IMR-90 (cell line): ENCODE measurements at regions not wholly inside any gene's neighbourhood (a gene's known extent, or its start where the extent isn't known, plus 50 kb on each side); places are given as distances from the start of the nearest gene placed in this dataset.
A peak's percentile ranks its signal among the peaks of the same experiment; 100 is the strongest.

Experiments
- ATAC-seq: fragments of 200-7000 bp; cut with Tn5 transposase; 2 replicates; pipeline ENCODE4 v1.9.1; 2020; ENCODE audit warnings: low read depth, mild to moderate bottlenecking, moderate library complexity
- BruUV-seq: library from RNA; stranded (reverse); fragments of 400-500 nt; replicated peaks from 2 replicates; lab custom pipeline; 2021; lab: Mats Ljungman, UMichigan
- CTCF ChIA-PET: fragments of 300-600 bp; formaldehyde crosslinking; extraction: SDS; loops from one replicate; lab custom pipeline; 2021; ENCODE audit warnings: antibody characterized with exemption; lab: Yijun Ruan, JAX
- POLR2A ChIA-PET: fragments of 300-600 bp; sonication (Branson Sonifier 250); formaldehyde crosslinking; loops from one replicate; lab custom pipeline; 2022; ENCODE audit warnings: antibody characterized with exemption; ENCODE audit not compliant: unreplicated experiment; lab: Charles Lee
- DNase-seq: peaks from one replicate; pipeline ENCODE4 v3.0.0; 2013
- H2AFZ ChIP-seq: replicated peaks from 2 replicates; pipeline ENCODE3; 2013; ENCODE audit warnings: low read length, mild to moderate bottlenecking; ENCODE audit not compliant: poor library complexity
- H2AK5ac ChIP-seq: 2 replicates; pipeline ENCODE4 v1.6.1; 2013; ENCODE audit warnings: low read depth, low read length, inconsistent platforms
- H2AK9ac ChIP-seq: replicated peaks from 2 replicates; pipeline ENCODE3; 2013; ENCODE audit warnings: mild to moderate bottlenecking, low read depth, low read length, moderate library complexity; ENCODE audit not compliant: poor library complexity
- H2BK120ac ChIP-seq: 2 replicates; pipeline ENCODE4 v1.6.1; 2013; ENCODE audit warnings: low read depth, low read length, inconsistent platforms
- H2BK15ac ChIP-seq: 3 replicates; pipeline ENCODE4 v1.6.1; 2013; ENCODE audit warnings: low read depth, low read length, inconsistent platforms
- H2BK20ac ChIP-seq: 2 replicates; pipeline ENCODE4 v1.6.1; 2013; ENCODE audit warnings: low read depth, mild to moderate bottlenecking, inconsistent platforms, low read length, moderate library complexity
- H2BK5ac ChIP-seq: 2 replicates; pipeline ENCODE4 v1.6.1; 2013; ENCODE audit warnings: mild to moderate bottlenecking, low read depth, low read length, inconsistent platforms; ENCODE audit not compliant: poor library complexity, severe bottlenecking
- H3K14ac ChIP-seq: replicated peaks from 2 replicates; pipeline ENCODE4 v1.6.1; 2013; ENCODE audit warnings: low read depth, low read length, inconsistent platforms
- H3K18ac ChIP-seq: 2 replicates; pipeline ENCODE4 v1.6.1; 2013; ENCODE audit warnings: low read depth, low read length, control low read depth
- H3K23ac ChIP-seq: 2 replicates; pipeline ENCODE4 v1.6.1; 2013; ENCODE audit warnings: low read depth, low read length, inconsistent platforms
- H3K27ac ChIP-seq: 2 replicates; pipeline ENCODE4 v1.5.1; 2013; ENCODE audit warnings: mild to moderate bottlenecking, control low read depth, low read length; ENCODE audit not compliant: insufficient read depth
- H3K27me3 ChIP-seq: 2 replicates; pipeline ENCODE4 v1.6.1; 2013; ENCODE audit warnings: low read length; ENCODE audit not compliant: control insufficient read depth, insufficient read depth
- H3K36me3 ChIP-seq: 2 replicates; pipeline ENCODE4 v1.6.1; 2013; ENCODE audit warnings: low read length, mixed read lengths; ENCODE audit not compliant: control insufficient read depth, insufficient read depth
- H3K4ac ChIP-seq: 2 replicates; pipeline ENCODE4 v1.6.1; 2013; ENCODE audit warnings: low read depth, low read length, inconsistent platforms
- H3K4me1 ChIP-seq: 2 replicates; pipeline ENCODE4 v1.6.1; 2013; ENCODE audit warnings: low read length, mixed read lengths; ENCODE audit not compliant: control insufficient read depth, insufficient read depth
- H3K4me2 ChIP-seq: 2 replicates; pipeline ENCODE4 v1.6.1; 2013; ENCODE audit warnings: low read depth, mild to moderate bottlenecking, control low read depth, low read length, moderate library complexity
- H3K4me3 ChIP-seq: 2 replicates; pipeline ENCODE4 v1.5.1; 2013; ENCODE audit warnings: low read depth, mild to moderate bottlenecking, control low read depth, low read length, moderate library complexity; ENCODE audit not compliant: insufficient read depth
- H3K56ac ChIP-seq: 2 replicates; pipeline ENCODE4 v1.6.1; 2013; ENCODE audit warnings: low read length, inconsistent platforms; ENCODE audit not compliant: insufficient read depth; ENCODE audit errors: extremely low read depth
- H3K79me1 ChIP-seq, 2 experiments: 2 replicates each; pipeline ENCODE4 v1.6.1; 2013; ENCODE audit warnings: low read length in 2 of 2, inconsistent platforms in 1 of 2, low read depth in 1 of 2
- H3K9ac ChIP-seq: 2 replicates; pipeline ENCODE4 v1.6.1; 2013; ENCODE audit warnings: low read depth, low read length, control low read depth
- H3K9me1 ChIP-seq: 2 replicates; pipeline ENCODE4 v1.6.1; 2013; ENCODE audit warnings: low read length, inconsistent platforms; ENCODE audit not compliant: insufficient read depth
- H3K9me3 ChIP-seq: 2 replicates; pipeline ENCODE4 v1.6.1; 2013; ENCODE audit warnings: low read length; ENCODE audit not compliant: control insufficient read depth, insufficient read depth
- H4K20me1 ChIP-seq: 2 replicates; pipeline ENCODE4 v1.6.1; 2013; ENCODE audit warnings: low read length, inconsistent platforms; ENCODE audit not compliant: insufficient read depth
- H4K5ac ChIP-seq: 2 replicates; pipeline ENCODE4 v1.6.1; 2013; ENCODE audit warnings: mild to moderate bottlenecking, low read depth, low read length, control low read depth
- H4K8ac ChIP-seq, 2 experiments: 2 replicates each; pipeline ENCODE4 v1.6.1; 2013; ENCODE audit warnings: low read depth in 2 of 2, low read length in 2 of 2, control low read depth in 1 of 2, inconsistent platforms in 1 of 2
- H4K91ac ChIP-seq: 2 replicates; pipeline ENCODE4 v1.6.1; 2013; ENCODE audit warnings: low read depth, low read length, inconsistent platforms; ENCODE audit not compliant: insufficient read depth
- CEBPB ChIP-seq: IDR thresholded peaks from 2 replicates; pipeline ENCODE4 v1.6.1; 2012; ENCODE audit warnings: low read depth, low read length, improper control_type of control experiment
- CHD1 ChIP-seq: IDR thresholded peaks from 2 replicates; pipeline ENCODE4 v1.6.1; 2012; ENCODE audit warnings: low read depth, low read length, improper control_type of control experiment
- FOS ChIP-seq: fragments of 150-350 bp; IDR thresholded peaks from 2 replicates; pipeline ENCODE4 v1.6.1; 2016; ENCODE audit warnings: low read depth, low read length
- MAFK ChIP-seq: IDR thresholded peaks from 2 replicates; pipeline ENCODE4 v1.6.1; 2012; ENCODE audit warnings: low read depth, low read length, improper control_type of control experiment
- MAZ ChIP-seq: IDR thresholded peaks from 2 replicates; pipeline ENCODE4 v1.6.1; 2012; ENCODE audit warnings: low read depth, mild to moderate bottlenecking, low read length, improper control_type of control experiment, moderate library complexity, borderline replicate concordance
- MXI1 ChIP-seq: IDR thresholded peaks from 2 replicates; pipeline ENCODE4 v1.6.1; 2012; ENCODE audit warnings: low read depth, mild to moderate bottlenecking, low read length, moderate library complexity, borderline replicate concordance
- NFE2L2 ChIP-seq: fragments of 150-350 bp; IDR thresholded peaks from 2 replicates; pipeline ENCODE4 v1.6.1; 2016; ENCODE audit warnings: low read depth, mild to moderate bottlenecking, low read length
- POLR2A ChIP-seq: IDR thresholded peaks from 2 replicates; pipeline ENCODE4 v1.6.1; 2012; ENCODE audit warnings: mild to moderate bottlenecking, low read depth, low read length
- RAD21 ChIP-seq: IDR thresholded peaks from 2 replicates; pipeline ENCODE4 v1.6.1; 2012; ENCODE audit warnings: low read length, improper control_type of control experiment
- RCOR1 ChIP-seq: IDR thresholded peaks from 2 replicates; pipeline ENCODE4 v1.6.1; 2012; ENCODE audit warnings: mild to moderate bottlenecking, low read length, improper control_type of control experiment; ENCODE audit not compliant: insufficient replicate concordance
- RFX5 ChIP-seq: IDR thresholded peaks from 2 replicates; pipeline ENCODE4 v1.8.0; 2012; ENCODE audit warnings: low read depth, mild to moderate bottlenecking, low read length, moderate library complexity
- SMC3 ChIP-seq: fragments of 150-350 bp; IDR thresholded peaks from 2 replicates; pipeline ENCODE4 v1.6.1; 2016; ENCODE audit warnings: low read depth, mild to moderate bottlenecking, antibody characterized with exemption, low read length, moderate library complexity
- whole genome bisulfite sequencing, 2 experiments: methylation state at CpG; one replicate each; pipeline versions ENCODE4 v1.1.5 to v1.1.7; 2013; ENCODE audit warnings: missing lambda C conversion rate in 2 of 2; ENCODE audit not compliant: insufficient read length in 1 of 2; ENCODE audit errors: extremely low coverage in 2 of 2; 5-methylcytosine and 5-hydroxymethylcytosine counted together
- dilution Hi-C: fragments of 300-500 bp; cut with HindIII; formaldehyde crosslinking; loops from one replicate; pipeline ENCODE4 v1.14.3; 2018; ENCODE audit warnings: low sequenced_read_pairs; ENCODE audit not compliant: unreplicated experiment
- in situ Hi-C: fragments of 300-500 bp; cut with MboI; formaldehyde crosslinking; loops from 3 replicates; pipeline ENCODE4 v1.14.3; 2019; ENCODE audit warnings: low sequenced_read_pairs, inconsistent platforms, mixed read lengths
- intact Hi-C: fragments of 100-400 bp; cut with micrococcal nuclease; formaldehyde crosslinking; loops from 2 replicates; pipeline ENCODE4 v1.10.0; 2022
- TF ChIP-seq, protein P1 (sequence below): conservative IDR thresholded peaks from 2 replicates; pipeline ENCODE4 v1.5.1; 2012; ENCODE audit warnings: mild to moderate bottlenecking, low read depth, low read length, improper control_type of control experiment
- TF ChIP-seq, protein P2 (sequence below): fragments of 150-350 bp; IDR thresholded peaks from 2 replicates; pipeline ENCODE4 v1.6.1; 2017; ENCODE audit warnings: mild to moderate bottlenecking, antibody characterized with exemption, low read length, low read depth
- TF ChIP-seq, protein P3 (sequence below): fragments of 150-350 bp; IDR thresholded peaks from 2 replicates; pipeline ENCODE4 v1.6.1; 2016; ENCODE audit warnings: low read depth, mild to moderate bottlenecking, low read length, moderate library complexity, borderline replicate concordance

DNA sequence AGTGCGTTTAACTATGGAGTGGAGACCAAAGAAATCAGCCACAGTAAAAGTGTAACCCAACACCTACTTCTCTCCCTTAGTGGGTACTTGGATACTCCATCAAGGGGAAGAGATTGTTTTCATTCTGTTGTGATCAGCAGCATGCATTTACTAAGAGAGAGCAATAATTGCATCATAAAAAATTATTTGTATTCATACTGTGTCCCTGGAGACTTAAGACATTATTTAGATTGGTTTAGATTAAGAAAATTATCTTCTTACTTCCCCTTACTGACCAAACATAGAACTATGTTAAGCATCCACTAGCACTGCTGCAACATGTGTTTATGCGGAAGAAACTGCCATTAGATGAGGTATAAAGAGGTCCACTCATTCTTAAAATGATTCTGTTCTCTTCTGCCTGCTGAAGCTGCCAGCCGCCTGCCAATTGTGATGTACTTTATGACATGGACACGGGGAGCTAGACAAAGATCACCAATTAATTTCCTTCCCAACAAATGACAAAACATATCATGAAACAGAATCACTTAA lies 738.5 kb downstream of the DIAPH3 start:
- Histone ChIP-seq H3K4me1 (peaks cover 4% of the 10 kb centered on the region), H2AK9ac (no peak overlapping the region), H3K4ac (peak overlapping the region; percentile 86), H3K14ac (peak overlapping the region; percentile 69; the same call in 1 of the 2 replicates), H3K9ac (no peak overlapping the region), H3K27me3 (no peaks in the 10 kb centered on the region), H4K8ac (peak overlapping the region; percentile 69 to 78), H3K27ac (peak overlapping the region; percentile 89; the same call in 1 of the 2 replicates), H2BK120ac (peak overlapping the region; percentile 93), H3K9me3 (no peaks in the 10 kb centered on the region), H4K5ac (peak overlapping the region; percentile 65; the same call in 1 of the 2 replicates), H3K4me2 (peak overlapping the region; percentile 53), H3K18ac (peak overlapping the region; percentile 88), H4K20me1 (no peaks in the 10 kb centered on the region), H2AK5ac (peak overlapping the region; percentile 59; the same call in 1 of the 2 replicates), H4K91ac (peak overlapping the region; percentile 89), H3K23ac (peak overlapping the region; percentile 53), H2BK5ac (peak overlapping the region; percentile 89), H2BK15ac (peak overlapping the region; percentile 16; the same call in 1 of the 3 replicates), H3K4me3 (no peak overlapping the region), H2AFZ (peak overlapping the region; percentile 45), H2BK20ac (peak overlapping the region; percentile 95), H3K36me3 (no peaks in the 10 kb centered on the region), H3K56ac (peak overlapping the region; percentile 48), H3K9me1 (no peaks in the 10 kb centered on the region; the same call in 1 of the 2 replicates), H3K79me1 (no peaks in the 10 kb centered on the region)
- TF ChIP-seq, protein P1, sequence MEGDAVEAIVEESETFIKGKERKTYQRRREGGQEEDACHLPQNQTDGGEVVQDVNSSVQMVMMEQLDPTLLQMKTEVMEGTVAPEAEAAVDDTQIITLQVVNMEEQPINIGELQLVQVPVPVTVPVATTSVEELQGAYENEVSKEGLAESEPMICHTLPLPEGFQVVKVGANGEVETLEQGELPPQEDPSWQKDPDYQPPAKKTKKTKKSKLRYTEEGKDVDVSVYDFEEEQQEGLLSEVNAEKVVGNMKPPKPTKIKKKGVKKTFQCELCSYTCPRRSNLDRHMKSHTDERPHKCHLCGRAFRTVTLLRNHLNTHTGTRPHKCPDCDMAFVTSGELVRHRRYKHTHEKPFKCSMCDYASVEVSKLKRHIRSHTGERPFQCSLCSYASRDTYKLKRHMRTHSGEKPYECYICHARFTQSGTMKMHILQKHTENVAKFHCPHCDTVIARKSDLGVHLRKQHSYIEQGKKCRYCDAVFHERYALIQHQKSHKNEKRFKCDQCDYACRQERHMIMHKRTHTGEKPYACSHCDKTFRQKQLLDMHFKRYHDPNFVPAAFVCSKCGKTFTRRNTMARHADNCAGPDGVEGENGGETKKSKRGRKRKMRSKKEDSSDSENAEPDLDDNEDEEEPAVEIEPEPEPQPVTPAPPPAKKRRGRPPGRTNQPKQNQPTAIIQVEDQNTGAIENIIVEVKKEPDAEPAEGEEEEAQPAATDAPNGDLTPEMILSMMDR: no peak
- 0 out of 2 replicates have a peak, but pooled peaks have one; percentile 53 for TF ChIP-seq CHD1
- no peak for TF ChIP-seq RFX5
- TF ChIP-seq RAD21: no peak
- no peak; the same call in 1 of the 2 replicates for TF ChIP-seq FOS
- TF ChIP-seq, protein P2, sequence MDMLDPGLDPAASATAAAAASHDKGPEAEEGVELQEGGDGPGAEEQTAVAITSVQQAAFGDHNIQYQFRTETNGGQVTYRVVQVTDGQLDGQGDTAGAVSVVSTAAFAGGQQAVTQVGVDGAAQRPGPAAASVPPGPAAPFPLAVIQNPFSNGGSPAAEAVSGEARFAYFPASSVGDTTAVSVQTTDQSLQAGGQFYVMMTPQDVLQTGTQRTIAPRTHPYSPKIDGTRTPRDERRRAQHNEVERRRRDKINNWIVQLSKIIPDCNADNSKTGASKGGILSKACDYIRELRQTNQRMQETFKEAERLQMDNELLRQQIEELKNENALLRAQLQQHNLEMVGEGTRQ: no peak
- TF ChIP-seq NFE2L2: no peak
- no peak for TF ChIP-seq MAFK
- TF ChIP-seq MXI1: no peak
- TF ChIP-seq CEBPB: peak; percentile 93
- TF ChIP-seq RCOR1: no peak
- TF ChIP-seq, protein P3, sequence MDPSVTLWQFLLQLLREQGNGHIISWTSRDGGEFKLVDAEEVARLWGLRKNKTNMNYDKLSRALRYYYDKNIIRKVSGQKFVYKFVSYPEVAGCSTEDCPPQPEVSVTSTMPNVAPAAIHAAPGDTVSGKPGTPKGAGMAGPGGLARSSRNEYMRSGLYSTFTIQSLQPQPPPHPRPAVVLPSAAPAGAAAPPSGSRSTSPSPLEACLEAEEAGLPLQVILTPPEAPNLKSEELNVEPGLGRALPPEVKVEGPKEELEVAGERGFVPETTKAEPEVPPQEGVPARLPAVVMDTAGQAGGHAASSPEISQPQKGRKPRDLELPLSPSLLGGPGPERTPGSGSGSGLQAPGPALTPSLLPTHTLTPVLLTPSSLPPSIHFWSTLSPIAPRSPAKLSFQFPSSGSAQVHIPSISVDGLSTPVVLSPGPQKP: no peak
- TF ChIP-seq SMC3: no peak
- TF ChIP-seq MAZ: no peak
- TF ChIP-seq POLR2A: no peak
- ChIA-PET CTCF (no interaction called here), POLR2A (no interaction called here)
- no TSS peak for BruUV-seq
- dilution Hi-C loops (no loop called here), intact Hi-C loops (no loop called here), in situ Hi-C loops (no loop called here)
- peak; percentile 84 for DNase-seq
- peak; percentile 91 for ATAC-seq
- WGBS, 2 experiments: no CpG with 5 or more reads among the region's 4 CpGs
